ENCODE measurements at regions not wholly inside any gene's neighbourhood (a gene's known extent, or its start where the extent isn't known, plus 50 kb on each side); places are given as distances from the start of the nearest gene placed in this dataset.

GRCh38 chr1:157279138-157279801 lies 141.1 kb upstream of the ETV3 start:
- no peak for TF ChIP-seq POLR2AphosphoS5 (IDR thresholded peaks at IDR 0.05)
- TF ChIP-seq CTCF (IDR thresholded peaks at IDR 0.05 in 8 of 11, conservative IDR thresholded peaks at IDR 0.05 in 3 of 11) = no peak
- no peak for TF ChIP-seq POLR2A (IDR thresholded peaks at IDR 0.05)
- H3K27me3 ChIP-seq (replicated peaks in 1 of 7) = peaks cover 0 to 95% (median 13%) of the 10 kb centered on the region in 7 donors

GRCh38 chr1:157278383-157279137 lies 140.4 kb upstream of the ETV3 start:
- no peaks in the 10 kb centered on the region for H3K36me3 ChIP-seq
- DNase-seq = no peak
- no peaks in the 10 kb centered on the region for H3K9me3 ChIP-seq
- 57 to 82% (median 71%) methylated on average over 28 of the region's 28 CpGs for WGBS, 5 donors
- TF ChIP-seq POLR2AphosphoS5 (IDR thresholded peaks at IDR 0.05) = no peak
- TF ChIP-seq CTCF (IDR thresholded peaks at IDR 0.05 in 8 of 11, conservative IDR thresholded peaks at IDR 0.05 in 3 of 11) = no peak
- TF ChIP-seq POLR2A (IDR thresholded peaks at IDR 0.05) = no peak
- H3K27ac ChIP-seq = no peak overlapping the region
- intact Hi-C loops (cut with DNase I; ENCODE audit: low total_unique reads) = no loop called here
- no peaks in the 10 kb centered on the region for H3K4me1 ChIP-seq
- peak overlapping the region in 1 of 8 donors; percentile 7 for H3K4me3 ChIP-seq
- peaks cover 0 to 93% (median 13%) of the 10 kb centered on the region in 7 donors for H3K27me3 ChIP-seq (replicated peaks in 1 of 7)

More at GRCh38 chr1:157279138-157279801, 141.1 kb upstream of the ETV3 start:
- DNase-seq = no peak
- Histone ChIP-seq H3K36me3 (no peaks in the 10 kb centered on the region), H3K4me1 (no peaks in the 10 kb centered on the region), H3K4me3 (peak overlapping the region in 1 of 8 donors; percentile 7), H3K9me3 (no peaks in the 10 kb centered on the region), H3K27ac (no peak overlapping the region)
- intact Hi-C loops (cut with DNase I; ENCODE audit: low total_unique reads) = no loop called here
- WGBS, 5 donors = 18 to 66% (median 44%) methylated on average over 23 of the region's 23 CpGs

GRCh38 chr1:157277913-157278312 lies 139.7 kb upstream of the ETV3 start:
- no peak for DNase-seq
- intact Hi-C loops (cut with DNase I; ENCODE audit: low total_unique reads) = no loop called here
- Histone ChIP-seq H3K9me3 (no peaks in the 10 kb centered on the region), H3K4me1 (no peaks in the 10 kb centered on the region), H3K27ac (no peak overlapping the region), H3K36me3 (no peaks in the 10 kb centered on the region), H3K4me3 (no peak overlapping the region), H3K27me3 (replicated peaks in 1 of 7) (peaks cover 0 to 92% (median 13%) of the 10 kb centered on the region in 7 donors)
- 72 to 73% (median 72%) methylated on average over 3 of the region's 3 CpGs for WGBS, 5 donors
- TF ChIP-seq CTCF (IDR thresholded peaks at IDR 0.05 in 8 of 11, conservative IDR thresholded peaks at IDR 0.05 in 3 of 11) = no peak
- TF ChIP-seq POLR2AphosphoS5 (IDR thresholded peaks at IDR 0.05) = no peak
- no peak for TF ChIP-seq POLR2A (IDR thresholded peaks at IDR 0.05)

- no peaks in the 10 kb centered on the region for H3K9me3 ChIP-seq
- no peak overlapping the region for H3K4me3 ChIP-seq
- intact Hi-C loops (cut with DNase I; ENCODE audit: low total_unique reads) = no loop called here
- WGBS, 5 donors = 92 to 95% (median 92%) methylated on average over 10 of the region's 10 CpGs
- peaks cover 0 to 87% (median 13%) of the 10 kb centered on the region in 7 donors for H3K27me3 ChIP-seq (replicated peaks in 1 of 7)
- DNase-seq = no peak
- no peaks in the 10 kb centered on the region for H3K36me3 ChIP-seq
- TF ChIP-seq CTCF (IDR thresholded peaks at IDR 0.05 in 8 of 11, conservative IDR thresholded peaks at IDR 0.05 in 3 of 11) = no peak
- TF ChIP-seq POLR2AphosphoS5 (IDR thresholded peaks at IDR 0.05) = no peak
- TF ChIP-seq POLR2A (IDR thresholded peaks at IDR 0.05) = no peak
- no peaks in the 10 kb centered on the region for H3K4me1 ChIP-seq
- H3K27ac ChIP-seq = no peak overlapping the region
Observed at GRCh38 chr1:157277281-157277680, 139.1 kb upstream of the ETV3 start.

All from spleen (tissue), 11 donors.